ENCODE measurements at regions not wholly inside any gene's neighbourhood (a gene's known extent, or its start where the extent isn't known, plus 50 kb on each side); places are given as distances from the start of the nearest gene placed in this dataset.

GRCh38 chr2:4134551-4135550 is 431.5 kb downstream of the DCDC2C start:
- no peak for TF ChIP-seq CTCF (IDR thresholded peaks at IDR 0.05; ENCODE audit: low read depth, low read length, poor library complexity, severe bottlenecking)
- TF ChIP-seq EZH2phosphoT487 (IDR thresholded peaks at IDR 0.05; ENCODE audit: borderline replicate concordance, low read length) = no peak
